ENCODE measurements at regions not wholly inside any gene's neighbourhood (a gene's known extent, or its start where the extent isn't known, plus 50 kb on each side); places are given as distances from the start of the nearest gene placed in this dataset.

- SMC1A ChIA-PET (ENCODE audit: uncharacterized antibody, unreplicated experiment), result interaction anchor here (1.3 kb wide), 1 partner anchor 53 kb away, joined by 3 read pairs; no protein-coding TSS in a partner anchor
- no peaks in the 10 kb centered on the region for H4K20me1 ChIP-seq (ENCODE audit: control insufficient read depth, insufficient read depth)
- no peak overlapping the region for H3K27ac ChIP-seq (ENCODE audit: control insufficient read depth, insufficient read depth)
- in situ Hi-C loops (cut with MboI), result no loop called here
- CTCF ChIA-PET, result no interaction called here
- BruUV-seq (replicated peaks), result no TSS peak
- 0% methylated on average over 1 of the region's 1 CpG for WGBS (ENCODE audit: insufficient coverage, insufficient replicate concordance, low lambda C conversion rate, missing lambda C conversion rate)
- no peak overlapping the region for H3K4me3 ChIP-seq
- intact Hi-C loops (cut with micrococcal nuclease; ENCODE audit: unreplicated experiment), result no loop called here
- H3K9me3 ChIP-seq (replicated peaks; ENCODE audit: control insufficient read depth, insufficient read depth, low read length), result no peaks in the 10 kb centered on the region
- RAD21 ChIA-PET (ENCODE audit: unreplicated experiment), result no interaction called here
- FAIRE-seq (no peak), ATAC-seq (no peak), DNase-seq (ENCODE audit: low read depth, low spot score) (no peak)
- TF ChIP-seq CHD4 (IDR thresholded peaks at IDR 0.05) (no peak), E2F8 (IDR thresholded peaks at IDR 0.05; ENCODE audit: low read depth, partially characterized antibody) (no peak), RCOR1 (conservative IDR thresholded peaks at IDR 0.05; ENCODE audit: low read depth, low read length) (no peak), ESRRA (IDR thresholded peaks at IDR 0.05; ENCODE audit: low read length) (no peak), SUPT20H (IDR thresholded peaks at IDR 0.05; ENCODE audit: borderline replicate concordance, control insufficient read depth, low read depth, low read length) (no peak), MXI1 (IDR thresholded peaks at IDR 0.05; ENCODE audit: low read depth, low read length) (no peak), ASH2L (IDR thresholded peaks at IDR 0.05; ENCODE audit: borderline replicate concordance, low read depth) (no peak), KAT2A (conservative IDR thresholded peaks at IDR 0.05; ENCODE audit: control insufficient read depth, low read depth, low read length) (no peak), CBFB (IDR thresholded peaks at IDR 0.05; ENCODE audit: low read depth) (no peak), SPI1 (IDR thresholded peaks at IDR 0.05; ENCODE audit: borderline replicate concordance, insufficient read depth, low read depth, low read length) (no peak), POLR2AphosphoS2 (IDR thresholded peaks at IDR 0.05; ENCODE audit: low read depth, low read length) (no peak), ATF3 (IDR thresholded peaks at IDR 0.05; ENCODE audit: borderline replicate concordance, extremely low read depth, low read depth, low read length) (no peak), CHD2 (IDR thresholded peaks at IDR 0.05; ENCODE audit: borderline replicate concordance, low read depth, low read length) (no peak), ZNF384 (IDR thresholded peaks at IDR 0.05; ENCODE audit: borderline replicate concordance, low read depth, low read length) (no peak), NR2C1 (IDR thresholded peaks at IDR 0.05) (no peak), SMC3 (IDR thresholded peaks at IDR 0.05; ENCODE audit: borderline replicate concordance, low read length) (no peak), STAT1 (conservative IDR thresholded peaks at IDR 0.05) (no peak), RFX5 (IDR thresholded peaks at IDR 0.05; ENCODE audit: low read depth, low read length) (no peak), ZNF24 (IDR thresholded peaks at IDR 0.05) (no peak)
- H3K36me3 ChIP-seq (ENCODE audit: control insufficient read depth in 2 of 2, insufficient read depth in 2 of 2, low read length in 1 of 2), result no peaks in the 10 kb centered on the region
- no peaks in the 10 kb centered on the region for H3K4me1 ChIP-seq (ENCODE audit: control insufficient read depth, insufficient read depth, low read length)
- no peak overlapping the region for H3K9ac ChIP-seq (ENCODE audit: control insufficient read depth, insufficient read depth, low read length)
- no peaks in the 10 kb centered on the region for H3K79me2 ChIP-seq (ENCODE audit: control insufficient read depth, insufficient read depth, low read length)
- H3K27me3 ChIP-seq (replicated peaks in 1 of 2; ENCODE audit: control insufficient read depth in 2 of 2, insufficient read depth in 2 of 2, low read length in 1 of 2), result no peaks in the 10 kb centered on the region
- no peak overlapping the region for H2AFZ ChIP-seq (ENCODE audit: control insufficient read depth, low read depth, low read length)
- no peak overlapping the region for H3K4me2 ChIP-seq (ENCODE audit: control insufficient read depth, insufficient read depth)
- POLR2A ChIA-PET, result no interaction called here
Observed at GRCh38 chr3:116569611-116570010, 124.3 kb upstream of the LSAMP start.

Measured in GM12878 (cell line).